Motor neuron (in vitro differentiated cells): ENCODE measurements at regions not wholly inside any gene's neighbourhood (a gene's known extent, or its start where the extent isn't known, plus 50 kb on each side); places are given as distances from the start of the nearest gene placed in this dataset.
A peak's percentile ranks its signal among the peaks of the same experiment; 100 is the strongest.

ENCODE experiments used
- ATAC-seq, 8 experiments: fragments of 200-7000 bp; cut with Tn5 transposase; replicated peaks in 6 of 8; 2 replicates each; pipeline ENCODE4 v1.8.0; 2021; ENCODE audit warnings: mild to moderate bottlenecking in 8 of 8, moderate library complexity in 8 of 8
- H3K27ac ChIP-seq, 2 donors: fragments of 250-450 bp; sonication (Bioruptor Pico); 2 replicates each; pipeline ENCODE4 v1.9.0; 2021; ENCODE audit warnings: antibody characterized with exemption in 2 of 2, mild to moderate bottlenecking in 2 of 2, moderate library complexity in 1 of 2
- H3K4me1 ChIP-seq, 2 donors: fragments of 250-450 bp; sonication (Bioruptor Pico); replicated peaks in 1 of 2; 2 replicates each; pipeline ENCODE4 v1.6.1; 2021; ENCODE audit warnings: antibody characterized with exemption in 2 of 2, mild to moderate bottlenecking in 2 of 2, moderate library complexity in 1 of 2
- H3K4me3 ChIP-seq, 5 donors: fragments of 250-450 bp; sonication (Bioruptor Pico); 2 replicates each; pipeline ENCODE4 v1.9.0; 2021; ENCODE audit warnings: antibody characterized with exemption in 5 of 5, mild to moderate bottlenecking in 5 of 5, moderate library complexity in 4 of 5
- whole genome bisulfite sequencing, 10 experiments: fragments of 450-650 bp; shearing (Covaris generic); methylation state at CpG; one replicate each; pipeline ENCODE4 v1.0.0; 2022; 5-methylcytosine and 5-hydroxymethylcytosine counted together
- in situ Hi-C, 9 experiments: fragments of 400-800 bp; cut with MboI; loops; one replicate each; pipeline ENCODE4 v1.15.0; 2021; ENCODE audit warnings: low sequenced_read_pairs in 9 of 9, low pct_unique_long_range_greater_than_20kb in 2 of 9; ENCODE audit not compliant: unreplicated experiment in 9 of 9

DNA sequence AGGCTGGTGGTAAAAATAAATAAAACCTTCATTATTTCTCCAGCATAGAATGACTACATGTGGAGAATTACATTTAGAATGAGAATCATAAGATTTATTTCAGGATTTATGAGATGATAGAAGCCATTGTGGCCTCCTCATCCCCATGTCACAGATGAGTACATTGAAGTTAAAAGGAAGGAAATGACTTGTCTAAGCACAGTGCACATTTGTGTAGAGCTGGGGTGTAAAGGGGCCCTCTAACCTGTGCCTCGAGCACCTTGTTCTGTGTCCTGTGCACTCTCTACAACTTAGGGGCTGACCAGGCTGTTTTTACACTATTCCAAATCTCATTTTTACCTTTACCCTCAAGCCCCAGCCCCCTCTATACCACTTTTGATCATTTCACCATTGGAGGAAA is 179.4 kb downstream of the RHOU start:
- H3K4me3 ChIP-seq: no peak overlapping the region
- in situ Hi-C loops: loop anchor here in 1 of 9 experiments (25.0 kb wide), 1 partner anchor 102 kb away; no protein-coding TSS in a partner anchor
- 33 to 100% (median 83%) methylated on average over 1 of the region's 1 CpG; no CpG with 5 or more reads in 3 of the 10 experiments for WGBS, 10 experiments
- H3K4me1 ChIP-seq: peaks cover 58 to 67% of the 10 kb centered on the region in 2 donors
- ATAC-seq: no peak
- no peak overlapping the region for H3K27ac ChIP-seq

DNA sequence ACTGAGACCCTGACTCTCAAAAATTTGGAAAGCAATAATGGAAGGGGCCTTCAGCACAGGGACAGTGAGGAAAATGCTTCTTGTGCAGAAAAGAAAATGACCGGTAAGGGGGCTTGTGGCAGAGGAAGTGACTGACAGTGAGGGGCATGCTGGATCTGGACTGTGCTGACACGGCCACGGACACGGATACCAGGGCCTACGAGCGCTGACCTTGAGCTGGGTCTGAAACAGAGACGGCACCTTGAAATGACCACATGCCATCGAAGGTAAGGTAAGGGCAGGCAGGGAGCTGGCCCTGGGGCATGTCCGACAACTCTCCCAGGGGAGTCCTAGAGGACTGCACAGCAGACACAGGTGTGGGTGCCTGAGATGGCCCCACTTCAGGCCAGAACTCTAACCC is 182.1 kb downstream of the RHOU start:
- 78 to 100% (median 93%) methylated on average over 1 to 9 of the region's 9 CpGs; no CpG with 5 or more reads in 3 of the 10 experiments for WGBS, 10 experiments

DNA sequence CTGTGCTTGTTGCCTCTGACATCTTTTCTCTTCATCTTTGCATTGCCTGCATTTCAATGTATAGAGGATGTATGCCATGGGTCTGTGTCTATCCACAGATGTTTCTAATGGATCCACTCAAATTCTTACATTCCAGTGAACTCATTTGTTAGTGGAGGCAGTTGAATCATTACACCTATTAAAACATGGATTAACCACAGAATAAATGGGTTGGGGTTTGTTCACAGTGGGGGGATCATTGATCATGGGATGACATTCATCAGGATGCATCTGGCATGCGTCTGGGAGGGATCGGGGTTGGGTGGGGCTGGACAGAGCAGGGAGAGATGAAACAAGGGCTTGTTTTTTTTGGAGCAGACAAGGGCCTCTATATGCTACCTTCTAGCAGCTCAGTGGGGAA is 182.5 kb downstream of the RHOU start:
- Histone ChIP-seq H3K27ac (peak overlapping the region; percentile 19 to 61), H3K4me1 (peaks cover 42 to 45% of the 10 kb centered on the region in 2 donors), H3K4me3 (no peak overlapping the region)
- in situ Hi-C loops: loop anchor here in 1 of 9 experiments (25.0 kb wide), 1 partner anchor 105 kb away; no protein-coding TSS in a partner anchor
- WGBS, 10 experiments: 17% methylated on average over 1 of the region's 2 CpGs; no CpG with 5 or more reads in 9 of the 10 experiments
- ATAC-seq: peak in 3 of 8 experiments; percentile 20 to 31 (median 30)

More for the DNA sequence above, 182.1 kb downstream of the RHOU start:
- Histone ChIP-seq H3K27ac (peak overlapping the region; percentile 19 to 61), H3K4me1 (peaks cover 46 to 49% of the 10 kb centered on the region in 2 donors), H3K4me3 (no peak overlapping the region)
- no peak for ATAC-seq
- in situ Hi-C loops: loop anchor here in 1 of 9 experiments (25.0 kb wide), 1 partner anchor 105 kb away; no protein-coding TSS in a partner anchor

DNA sequence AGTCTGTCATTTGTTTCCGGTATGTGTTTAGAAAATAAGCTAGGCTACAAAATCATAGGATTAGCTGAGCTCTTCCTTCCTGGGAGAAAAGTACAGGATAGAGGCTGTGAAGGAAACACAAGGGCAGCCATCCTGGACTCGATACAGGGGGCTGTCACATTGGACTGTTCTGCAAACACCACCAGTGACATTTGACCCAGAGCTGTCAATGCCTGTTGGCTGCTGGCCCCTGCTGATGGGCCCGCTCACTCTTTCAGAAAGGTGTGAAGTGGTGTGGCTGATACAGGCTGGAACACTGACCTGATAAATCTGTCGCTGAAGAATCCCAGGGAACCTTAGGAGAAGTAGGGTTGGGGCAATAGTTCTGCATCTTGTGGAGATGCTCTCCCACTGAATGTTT is 183.1 kb downstream of the RHOU start:
- WGBS, 10 experiments: 20 to 100% (median 88%) methylated on average over 1 to 4 of the region's 4 CpGs; no CpG with 5 or more reads in 3 of the 10 experiments
- in situ Hi-C loops: loop anchor here in 1 of 9 experiments (25.0 kb wide), 1 partner anchor 106 kb away; no protein-coding TSS in a partner anchor
- H3K4me1 ChIP-seq: peaks cover 36 to 39% of the 10 kb centered on the region in 2 donors
- ATAC-seq: no peak
- no peak overlapping the region for H3K4me3 ChIP-seq
- H3K27ac ChIP-seq: peak overlapping the region in 1 of 2 donors; percentile 61

DNA sequence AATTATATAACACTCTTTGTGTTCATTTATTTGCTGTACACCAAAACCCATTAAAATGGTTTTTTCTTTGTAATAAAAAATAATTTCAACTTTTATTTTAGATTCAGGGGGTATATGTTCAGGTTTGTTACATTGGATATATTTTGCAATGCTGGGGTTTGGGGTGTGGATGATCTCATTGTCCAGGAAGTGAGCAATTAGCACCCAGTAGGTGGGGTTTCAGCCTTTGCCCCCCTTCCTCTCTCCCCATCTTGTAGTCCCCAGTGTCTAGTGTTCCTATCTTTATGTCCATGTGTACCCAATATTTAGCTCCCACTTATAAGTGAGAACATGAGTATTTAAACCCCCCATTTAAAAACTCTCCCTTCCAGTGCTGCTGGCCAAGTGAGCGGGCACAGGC is 184.6 kb downstream of the RHOU start:
- 100% methylated on average over 1 of the region's 1 CpG; no CpG with 5 or more reads in 7 of the 10 experiments for WGBS, 10 experiments
- in situ Hi-C loops: loop anchor here in 1 of 9 experiments (25.0 kb wide), 1 partner anchor 108 kb away; no protein-coding TSS in a partner anchor
- no peak for ATAC-seq
- H3K4me1 ChIP-seq: peaks cover 23 to 25% of the 10 kb centered on the region in 2 donors
- H3K4me3 ChIP-seq: no peak overlapping the region
- no peak overlapping the region for H3K27ac ChIP-seq

DNA sequence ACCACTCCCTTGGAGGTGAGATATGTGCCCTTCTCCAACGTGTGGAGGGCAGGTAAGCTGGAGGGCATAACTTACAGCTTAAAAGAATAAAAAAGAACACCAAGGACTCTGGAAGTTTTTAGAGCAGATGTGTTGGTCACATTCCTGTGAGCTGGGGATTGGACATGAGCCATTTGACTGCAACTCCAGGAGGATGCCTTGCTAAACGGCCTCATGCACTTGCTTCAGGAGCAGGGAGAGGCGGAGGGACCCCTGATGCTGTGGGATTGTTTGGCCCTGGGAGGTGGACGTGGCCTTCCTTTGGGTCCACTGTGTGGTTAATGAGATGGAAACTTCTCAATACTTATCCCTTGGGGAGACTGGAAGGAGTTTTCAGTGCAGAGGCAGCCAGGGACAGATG is 185.6 kb downstream of the RHOU start:
- H3K4me3 ChIP-seq: no peak overlapping the region
- 20 to 67% (median 55%) methylated on average over 1 to 3 of the region's 4 CpGs; no CpG with 5 or more reads in 5 of the 10 experiments for WGBS, 10 experiments
- in situ Hi-C loops: loop anchor here in 1 of 9 experiments (25.0 kb wide), 1 partner anchor 109 kb away; no protein-coding TSS in a partner anchor
- no peak for ATAC-seq
- H3K27ac ChIP-seq: no peak overlapping the region
- H3K4me1 ChIP-seq: peaks cover 23 to 25% of the 10 kb centered on the region in 2 donors

DNA sequence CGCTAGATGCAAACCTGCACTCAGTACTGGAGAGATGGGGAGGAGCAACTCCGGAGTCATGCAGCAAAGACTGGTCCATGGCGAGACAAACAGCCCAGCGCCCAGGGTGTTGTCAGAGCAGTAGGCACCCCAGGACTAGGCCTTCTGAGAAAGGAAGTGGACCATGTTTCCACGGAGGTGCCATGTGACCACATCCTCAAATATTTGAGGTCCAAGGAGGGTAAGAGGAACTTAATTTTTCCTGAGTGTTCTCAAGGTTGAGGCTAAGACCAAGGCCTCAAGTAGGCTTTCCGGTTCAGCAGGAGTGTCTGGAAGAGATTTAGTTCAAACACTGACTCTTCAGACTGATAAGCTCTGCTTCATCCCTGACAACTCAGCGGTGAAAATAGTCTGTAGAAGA is 186.2 kb downstream of the RHOU start:
- no peak overlapping the region for H3K4me3 ChIP-seq
- 87 to 100% (median 94%) methylated on average over 1 to 5 of the region's 7 CpGs; no CpG with 5 or more reads in 4 of the 10 experiments for WGBS, 10 experiments
- no peak overlapping the region for H3K27ac ChIP-seq
- in situ Hi-C loops: loop anchor here in 1 of 9 experiments (25.0 kb wide), 1 partner anchor 109 kb away; no protein-coding TSS in a partner anchor
- H3K4me1 ChIP-seq: peaks cover 23 to 25% of the 10 kb centered on the region in 2 donors
- no peak for ATAC-seq

DNA sequence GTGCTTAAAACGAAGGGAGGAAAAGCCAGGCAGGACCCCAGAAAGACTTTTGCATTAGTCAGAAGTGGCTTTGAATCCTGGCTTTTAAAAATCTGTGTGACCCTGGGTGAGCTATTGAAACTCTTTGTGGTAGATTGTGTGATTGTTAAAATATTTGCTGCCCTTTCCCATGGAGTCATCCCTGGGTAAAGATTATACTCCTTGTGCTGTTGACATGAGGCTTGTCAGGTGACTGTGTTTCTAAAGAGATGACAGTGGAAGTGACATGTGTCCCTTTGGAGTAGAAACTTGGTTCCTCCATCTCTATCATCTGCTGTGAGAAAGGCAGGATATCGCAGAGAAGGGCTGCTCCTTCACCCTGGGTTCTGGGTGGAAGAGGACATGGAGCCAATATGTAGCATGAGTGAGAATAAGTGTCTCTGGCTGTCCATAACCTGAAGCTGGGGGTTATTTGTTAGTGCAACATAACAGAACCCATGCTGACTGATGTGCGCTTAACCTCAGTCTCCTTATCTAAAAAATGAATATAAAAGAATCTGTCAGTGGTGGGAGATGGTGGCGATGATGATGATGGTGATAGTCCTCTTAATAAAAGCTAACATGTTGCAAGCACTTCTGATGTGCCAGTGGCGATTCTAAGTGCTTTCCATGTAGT is 187.6 kb downstream of the RHOU start:
- Histone ChIP-seq H3K27ac (no peak overlapping the region), H3K4me3 (no peak overlapping the region), H3K4me1 (peaks cover 23 to 27% of the 10 kb centered on the region in 2 donors)
- no peak for ATAC-seq
- WGBS, 10 experiments: 17 to 96% (median 80%) methylated on average over 1 to 5 of the region's 5 CpGs; no CpG with 5 or more reads in 1 of the 10 experiments
- in situ Hi-C loops: loop anchor here in 1 of 9 experiments (25.0 kb wide), 1 partner anchor 111 kb away; no protein-coding TSS in a partner anchor

DNA sequence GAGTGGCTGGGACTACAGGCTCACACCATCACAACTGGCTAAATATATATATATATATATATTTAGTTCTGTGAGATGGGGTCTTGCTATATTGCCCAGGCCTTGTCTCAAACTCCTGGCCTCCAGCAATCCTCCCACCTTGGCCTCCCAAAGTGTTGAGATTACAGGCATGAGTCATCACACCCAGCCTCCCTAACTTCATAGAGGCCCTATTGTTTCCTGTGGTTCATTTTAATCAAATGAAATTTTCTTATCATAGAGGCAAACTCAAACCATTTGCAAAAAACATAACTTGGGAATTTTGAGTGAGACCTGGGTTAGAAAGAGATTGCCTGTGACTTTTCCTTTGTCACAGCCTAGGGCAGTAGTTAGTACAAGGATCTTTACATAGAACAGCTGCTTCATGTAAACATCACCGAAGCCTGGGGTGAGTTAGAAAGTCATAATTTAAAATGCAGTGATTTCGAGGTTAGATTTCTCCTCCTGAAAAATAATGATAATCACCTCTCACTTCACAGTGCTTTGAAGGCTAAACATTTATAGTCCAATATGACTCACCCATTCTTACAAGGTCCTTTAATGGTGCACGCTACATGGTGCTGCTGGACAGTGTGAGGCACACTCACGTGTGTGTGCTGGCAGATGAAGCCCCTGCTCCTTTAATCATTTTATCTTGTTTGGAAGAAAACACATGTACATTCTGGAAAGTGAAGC is 188.9 kb downstream of the RHOU start:
- peak in 7 of 8 experiments; percentile 35 to 98 (median 90) for ATAC-seq
- WGBS, 10 experiments: 44 to 86% (median 59%) methylated on average over 2 to 4 of the region's 4 CpGs; no CpG with 5 or more reads in 1 of the 10 experiments
- Histone ChIP-seq H3K4me1 (peaks cover 19 to 29% of the 10 kb centered on the region in 2 donors), H3K4me3 (no peak overlapping the region), H3K27ac (no peak overlapping the region)
- in situ Hi-C loops: loop anchor here in 1 of 9 experiments (25.0 kb wide), 1 partner anchor 112 kb away; no protein-coding TSS in a partner anchor

DNA sequence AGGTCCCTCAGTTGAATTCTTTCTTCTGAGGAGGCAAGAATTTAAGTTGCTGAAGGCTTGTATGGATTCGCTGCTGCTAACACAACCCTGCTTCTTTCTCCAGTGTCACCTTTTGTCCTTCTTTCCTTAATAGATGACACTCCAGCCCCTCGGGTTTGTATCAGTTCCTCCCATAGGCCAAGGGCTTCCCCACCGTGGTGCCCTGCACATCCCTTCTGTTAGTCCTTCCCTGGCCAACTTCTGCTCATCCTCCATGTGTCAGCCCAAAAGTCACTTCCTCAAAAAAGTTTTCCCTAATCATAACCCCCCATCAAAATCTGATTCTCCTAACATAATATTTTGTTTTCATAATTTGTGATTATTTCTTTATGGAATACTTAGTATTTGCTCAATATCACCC is 190.4 kb downstream of the RHOU start:
- Histone ChIP-seq H3K27ac (no peak overlapping the region), H3K4me1 (peaks cover 17 to 28% of the 10 kb centered on the region in 2 donors), H3K4me3 (no peak overlapping the region)
- no peak for ATAC-seq
- 19 to 97% (median 90%) methylated on average over 2 to 3 of the region's 3 CpGs; no CpG with 5 or more reads in 1 of the 10 experiments for WGBS, 10 experiments
- in situ Hi-C loops: no loop called here

DNA sequence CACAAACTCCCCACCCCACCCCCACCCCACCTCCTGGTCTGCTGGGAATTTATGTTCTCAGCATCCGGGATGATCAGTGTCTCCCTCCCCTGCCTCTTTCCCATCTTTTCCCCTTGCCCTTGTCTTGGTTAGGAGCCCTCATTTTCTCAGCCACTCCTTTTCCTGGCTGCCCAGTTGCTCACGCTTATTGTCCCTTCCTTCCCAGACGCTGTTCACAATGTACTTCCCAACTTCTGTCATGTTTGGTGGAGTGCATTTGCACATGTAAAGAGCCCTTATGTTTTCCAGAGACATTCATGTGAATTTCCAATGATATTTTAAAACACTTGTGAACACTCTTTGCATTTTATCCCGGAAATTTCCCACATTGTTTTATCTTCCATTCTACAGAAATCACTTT is 192.1 kb downstream of the RHOU start:
- in situ Hi-C loops: no loop called here
- Histone ChIP-seq H3K4me1 (peaks cover 17 to 25% of the 10 kb centered on the region in 2 donors), H3K4me3 (no peak overlapping the region), H3K27ac (no peak overlapping the region)
- ATAC-seq: peak in 3 of 8 experiments; percentile 61 to 85 (median 81)
- WGBS, 10 experiments: 0 to 88% (median 27%) methylated on average over 1 to 4 of the region's 4 CpGs; no CpG with 5 or more reads in 1 of the 10 experiments

DNA sequence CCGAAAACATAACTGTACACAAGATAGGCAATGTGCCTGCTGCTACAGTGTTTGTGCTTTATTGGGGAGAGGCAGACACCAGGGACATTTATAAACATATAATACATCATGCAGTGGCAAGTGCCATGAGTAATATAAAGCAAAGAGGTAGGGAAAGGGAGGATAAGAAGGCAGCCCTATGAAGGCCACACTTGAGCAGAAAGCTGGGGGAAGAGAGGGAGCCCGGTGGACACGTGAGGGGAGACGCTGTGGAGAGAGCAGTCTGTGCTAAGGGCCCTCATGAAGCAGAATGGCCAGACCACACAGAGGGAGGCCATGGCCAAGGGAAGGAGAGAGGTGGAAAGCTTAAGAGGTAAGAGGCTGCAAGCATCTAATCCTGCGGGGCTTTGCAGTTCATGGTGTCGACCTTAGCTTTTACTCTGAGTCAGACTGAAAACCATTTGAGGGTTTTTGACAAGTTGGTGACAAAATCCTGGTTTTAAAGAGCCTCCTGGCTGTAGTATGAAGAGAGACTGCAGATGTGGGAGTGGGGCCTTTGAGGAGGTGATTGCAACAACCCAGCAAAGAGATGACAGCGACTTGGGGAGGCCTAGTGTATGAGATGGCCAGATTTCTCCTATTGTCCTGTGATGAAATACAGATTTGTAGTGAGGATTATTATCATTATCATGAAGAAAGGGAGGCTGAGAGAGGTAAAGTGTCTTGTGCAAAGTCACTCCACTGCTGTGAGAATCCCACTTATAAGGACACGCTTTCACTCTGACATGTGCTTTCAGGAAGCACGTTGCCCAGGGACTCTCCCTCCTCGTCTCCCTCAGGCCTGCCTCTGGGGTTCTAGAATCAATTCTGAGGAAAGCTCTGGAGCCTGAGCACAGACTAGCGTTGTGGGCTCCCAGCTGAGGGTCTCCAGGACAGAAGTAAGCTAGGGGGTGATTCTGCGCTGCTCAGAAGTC is 192.9 kb downstream of the RHOU start:
- peak in 6 of 8 experiments; percentile 7 to 66 (median 39) for ATAC-seq
- Histone ChIP-seq H3K27ac (peak overlapping the region; percentile 3 to 6), H3K4me3 (no peak overlapping the region), H3K4me1 (peaks cover 17 to 25% of the 10 kb centered on the region in 2 donors)
- WGBS, 10 experiments: 71 to 100% (median 84%) methylated on average over 1 to 9 of the region's 12 CpGs
- in situ Hi-C loops: no loop called here
